Fibroblast of skin of back (primary cell): ENCODE measurements at regions not wholly inside any gene's neighbourhood (a gene's known extent, or its start where the extent isn't known, plus 50 kb on each side); places are given as distances from the start of the nearest gene placed in this dataset.
"Not testable (repeated sequence)": the region's sequence is repeated elsewhere in the genome, so short reads cannot be mapped to it uniquely, and the experiment has no call there.

ENCODE experiments used
- DNase-seq: peaks from one replicate; pipeline ENCODE4 v3.0.0-alpha.2; 2013

DNA sequence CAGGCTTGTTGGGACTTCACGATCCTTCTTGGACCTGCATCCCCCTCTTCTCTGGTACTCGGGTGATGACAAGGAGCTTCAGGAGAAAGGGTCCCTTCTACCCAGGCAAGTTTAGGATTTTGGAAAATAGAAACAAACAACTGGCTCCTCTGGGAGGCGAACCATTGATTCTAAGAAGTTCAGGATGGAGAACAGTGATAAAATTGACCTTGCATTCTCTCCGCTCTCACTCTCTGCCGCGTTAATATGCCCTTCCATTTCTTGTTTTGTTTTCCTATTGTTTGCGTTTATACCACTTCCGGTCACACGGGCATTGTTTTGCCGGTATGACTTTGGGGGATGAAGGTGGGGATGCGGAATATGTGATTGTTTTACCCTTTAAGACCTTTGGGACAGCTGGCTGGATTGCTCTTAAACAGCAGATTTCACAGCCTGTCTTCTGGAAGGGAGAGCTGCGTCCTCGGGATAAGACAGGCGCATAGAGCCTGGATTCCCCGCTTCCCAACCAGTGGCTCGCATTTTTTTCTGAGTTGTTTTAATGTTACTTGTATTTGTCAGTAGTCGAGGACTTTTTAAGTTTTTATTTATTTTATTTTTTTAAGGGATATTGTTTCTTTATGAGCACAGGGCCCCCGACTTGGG lies 144.3 kb upstream of the ZNF184 start:
- no peak for DNase-seq

- no peak for DNase-seq
Measured at GRCh38 chr6:27616328-27617045, 143.6 kb upstream of the ZNF184 start.

GRCh38 chr6:27611451-27611850 lies 138.5 kb upstream of the ZNF184 start:
- no peak for DNase-seq

- no peak for DNase-seq
Measured at GRCh38 chr6:27608916-27609883, 136.3 kb upstream of the ZNF184 start.

DNA sequence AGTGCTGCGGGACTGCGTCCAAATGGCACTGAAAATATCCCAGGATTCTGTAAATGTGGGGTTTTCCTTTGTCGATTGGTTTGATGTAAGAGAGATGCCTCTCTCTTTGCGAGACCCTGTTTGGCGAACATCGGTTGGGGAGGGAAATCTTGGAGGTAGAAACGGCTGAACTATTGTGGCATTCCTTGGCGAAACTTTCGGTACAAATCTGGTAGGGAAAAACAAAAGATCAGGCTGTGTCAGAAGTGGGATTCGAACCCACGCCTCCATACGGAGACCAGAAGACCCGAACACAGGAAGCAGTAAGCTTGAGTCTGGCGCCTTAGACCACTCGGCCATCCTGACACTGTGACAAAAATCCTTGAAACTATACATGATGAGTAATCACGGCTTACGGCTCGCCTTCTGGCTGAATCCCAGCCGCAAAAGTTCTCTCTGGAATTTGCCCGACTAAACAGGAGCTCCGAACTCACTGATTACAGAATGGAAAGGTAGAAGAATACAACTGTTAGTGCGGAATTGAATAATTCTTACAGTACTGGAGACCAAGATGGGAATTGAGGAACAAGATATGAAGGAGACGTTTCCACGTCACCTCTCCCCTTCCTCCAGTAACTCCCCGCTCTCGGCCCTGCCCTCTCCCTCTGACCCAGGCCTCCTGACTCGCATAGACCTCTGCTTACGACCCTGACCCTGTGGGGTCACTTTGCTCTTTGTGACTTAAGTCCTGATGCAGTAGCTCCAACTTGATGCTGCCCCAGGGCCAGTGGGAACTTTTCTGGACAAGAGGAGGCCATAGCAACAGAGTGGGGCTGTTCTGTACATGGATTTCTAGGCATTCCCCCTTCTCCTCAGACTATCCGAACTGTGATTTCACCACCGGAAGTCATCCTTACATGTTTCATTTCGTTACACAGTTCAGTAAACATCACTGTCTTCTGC lies 132.8 kb upstream of the ZNF184 start:
- DNase-seq, result peak; percentile 71

GRCh38 chr6:27604986-27605385 lies 132.1 kb upstream of the ZNF184 start:
- no peak for DNase-seq

DNA sequence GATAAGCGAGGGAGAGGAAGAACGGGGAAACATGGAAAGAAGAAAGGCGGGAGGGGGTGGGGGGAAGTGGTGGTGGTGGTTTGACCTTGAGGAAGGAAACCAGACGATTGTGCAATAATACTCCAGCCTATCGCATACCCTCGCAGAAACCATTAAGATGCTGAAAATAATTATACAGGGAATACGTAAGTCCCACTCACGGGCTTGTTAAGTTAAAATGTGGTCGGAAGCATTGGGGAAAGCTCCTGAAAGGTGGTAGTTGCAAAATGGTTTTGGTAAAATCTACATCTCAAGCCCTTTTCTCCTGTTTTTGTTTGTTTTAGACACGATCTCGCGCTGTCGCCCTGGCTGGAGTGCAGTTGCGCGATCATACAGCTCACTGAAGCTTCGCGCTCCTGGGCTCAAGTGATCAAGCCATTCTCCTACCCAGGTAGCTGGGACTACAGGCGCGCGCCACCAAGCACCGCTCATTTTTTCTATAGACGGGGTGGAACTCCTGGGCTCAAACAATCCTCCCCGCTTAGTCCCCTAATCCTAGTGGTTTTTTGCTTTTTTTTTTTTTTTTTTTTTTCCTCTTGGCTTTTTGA lies 128.9 kb upstream of the ZNF184 start:
- no peak for DNase-seq

GRCh38 chr6:27599859-27600532 lies 127.1 kb upstream of the ZNF184 start:
- DNase-seq, result no peak

GRCh38 chr6:27597031-27597567 lies 124.2 kb upstream of the ZNF184 start:
- DNase-seq, result not testable (repeated sequence)

- no peak for DNase-seq
Measured at GRCh38 chr6:27593861-27594260, 121.0 kb upstream of the ZNF184 start.

DNA sequence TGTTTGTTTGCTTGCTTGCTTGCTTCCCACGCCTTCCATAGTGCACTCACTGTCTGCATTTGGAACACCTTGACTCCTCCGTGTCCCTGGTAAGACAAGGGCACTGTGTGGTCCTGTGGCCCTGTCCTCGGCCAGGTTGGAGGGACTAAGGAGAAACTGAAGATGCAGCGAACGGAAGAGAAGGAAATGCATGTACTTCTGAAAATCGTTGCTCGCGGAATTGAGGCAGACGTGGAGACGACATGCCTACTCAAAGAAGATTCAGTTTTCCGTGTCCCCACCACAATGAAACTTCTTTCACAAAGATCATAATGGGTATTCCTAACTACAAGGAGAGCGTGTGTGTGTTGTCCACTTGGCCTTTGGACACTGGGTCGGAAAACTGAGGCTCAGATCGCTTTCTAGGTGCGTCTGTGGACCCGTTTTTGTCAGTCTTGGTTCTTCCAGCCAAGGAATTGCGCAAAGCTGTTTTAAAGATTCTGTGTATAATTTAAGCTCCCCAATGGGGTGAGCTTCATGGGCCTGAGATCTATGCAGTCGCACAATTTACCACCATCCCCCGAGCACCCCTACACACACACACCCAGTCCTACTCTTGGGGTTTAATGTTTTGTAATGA lies 120.4 kb upstream of the ZNF184 start:
- no peak for DNase-seq

- DNase-seq, result peak; percentile 83
Measured at GRCh38 chr6:27592481-27593199, 119.7 kb upstream of the ZNF184 start.

DNA sequence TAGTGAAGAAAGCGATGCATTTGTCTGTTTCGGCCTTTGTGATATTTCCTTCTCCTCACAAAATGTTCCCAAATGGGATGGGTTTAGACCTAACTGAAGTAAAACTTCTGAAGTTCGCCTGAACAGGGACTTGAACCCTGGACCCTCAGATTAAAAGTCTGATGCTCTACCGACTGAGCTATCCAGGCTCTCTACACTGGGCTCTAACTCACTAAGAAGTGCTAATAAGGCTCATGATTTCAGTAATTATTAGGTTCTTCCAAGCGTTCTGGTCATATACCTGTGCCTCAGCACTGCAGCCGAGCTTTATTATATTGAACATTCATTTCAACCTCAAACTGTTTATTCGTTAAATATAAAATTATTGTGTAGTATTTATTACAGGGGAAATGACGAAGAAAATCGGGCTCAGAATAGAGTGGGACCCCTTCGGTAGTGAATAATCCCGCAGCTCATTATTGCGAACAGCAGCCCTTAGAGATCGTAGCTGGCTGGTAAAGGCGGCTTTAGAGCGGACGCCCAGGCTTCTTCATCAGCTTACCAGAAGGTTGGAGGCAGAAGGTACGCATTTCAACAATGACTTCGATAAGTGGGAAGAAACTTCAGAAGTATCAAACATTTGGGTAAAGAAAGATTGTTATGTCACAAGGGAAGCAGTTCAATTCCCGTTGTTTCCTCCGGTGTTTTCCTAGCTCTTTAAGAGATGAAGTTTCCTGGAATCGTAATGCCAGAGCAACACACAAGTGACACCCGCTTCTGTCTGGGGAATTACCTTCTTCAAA lies 119.0 kb upstream of the ZNF184 start:
- peak; percentile 50 for DNase-seq

GRCh38 chr6:27585316-27585715 lies 112.4 kb upstream of the ZNF184 start:
- not testable (repeated sequence) for DNase-seq

DNA sequence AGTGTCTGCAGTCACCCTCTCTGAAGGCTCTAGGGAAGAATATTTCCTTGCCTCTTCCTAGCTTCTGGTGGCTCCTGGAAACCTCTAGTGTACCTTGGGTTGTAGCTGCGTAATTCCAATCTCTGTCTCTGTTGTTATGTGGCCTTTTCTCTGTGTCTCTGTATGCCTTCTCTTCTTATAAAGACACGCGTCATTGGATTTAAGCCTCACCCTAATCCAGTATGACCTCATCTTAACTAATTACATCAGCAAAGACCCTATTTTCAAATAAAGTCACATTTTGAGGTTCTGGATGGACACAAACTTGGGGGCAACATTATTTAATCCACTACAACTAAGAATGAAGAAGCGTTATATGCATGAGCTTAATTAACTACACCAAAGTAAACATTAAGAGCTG lies 111.4 kb upstream of the ZNF184 start:
- DNase-seq, result no peak

DNA sequence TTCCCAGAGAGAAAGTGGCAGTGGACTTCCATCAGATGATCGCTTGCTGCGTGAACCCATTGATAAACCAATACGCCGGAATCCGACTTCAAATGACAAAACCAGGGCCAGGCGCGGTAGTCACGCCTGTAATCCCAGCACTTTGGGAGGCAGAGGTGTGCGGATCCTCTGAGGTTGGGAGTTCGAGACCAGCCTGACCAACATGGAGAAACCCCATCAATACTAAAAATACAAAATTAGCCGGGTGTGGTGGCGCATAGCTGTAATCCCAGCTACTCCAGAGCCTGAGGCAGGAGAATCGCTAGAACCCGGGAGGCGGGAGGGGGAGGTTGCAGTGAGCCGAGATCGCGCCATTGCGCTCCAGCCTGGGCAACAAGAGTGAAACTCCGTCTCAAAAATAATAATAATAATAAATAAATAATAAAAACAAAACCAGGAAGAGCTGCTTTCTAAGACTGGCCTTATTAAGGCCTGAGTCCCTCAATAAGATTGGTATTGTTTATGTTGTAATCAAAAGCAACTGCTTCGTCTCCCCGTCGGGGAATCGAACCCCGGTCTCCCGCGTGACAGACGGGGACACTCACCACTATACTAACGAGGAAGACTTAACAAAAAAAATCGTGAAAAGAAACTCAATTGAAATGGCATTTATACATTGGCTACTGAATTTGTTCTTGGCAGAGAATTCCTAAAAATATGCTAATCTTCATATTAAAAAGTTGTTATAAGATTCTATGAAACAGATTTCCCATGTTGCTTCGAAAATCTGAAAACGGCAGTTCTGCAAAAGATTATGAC lies 110.2 kb upstream of the ZNF184 start:
- DNase-seq, result peak; percentile 57

DNA sequence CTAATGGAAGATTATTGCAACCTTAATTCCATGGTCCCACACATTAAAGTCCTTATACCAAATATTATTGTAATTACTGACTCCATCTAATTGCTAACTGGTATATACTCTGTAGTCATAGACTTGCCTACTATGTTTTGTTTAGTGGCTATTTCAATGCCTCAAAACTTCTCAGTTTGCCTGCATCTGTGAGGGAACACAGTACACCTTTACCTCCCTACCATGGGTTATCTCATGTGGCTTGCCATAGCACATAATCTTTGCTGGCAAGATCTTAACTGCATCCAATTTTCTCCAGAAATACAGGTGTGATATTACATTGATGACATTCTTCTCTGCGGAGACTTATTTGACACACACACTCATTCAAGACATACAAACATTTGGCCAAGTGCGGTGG lies 107.1 kb upstream of the ZNF184 start:
- no peak for DNase-seq

GRCh38 chr6:27577922-27578321 lies 105.0 kb upstream of the ZNF184 start:
- DNase-seq, result no peak
